MV-4-11 (cell line): ENCODE measurements at regions not wholly inside any gene's neighbourhood (a gene's known extent, or its start where the extent isn't known, plus 50 kb on each side); places are given as distances from the start of the nearest gene placed in this dataset.

ENCODE experiments used
- DNase-seq: peaks from one replicate; lab custom pipeline; 2025; lab: John Stamatoyannopoulos, UW

DNA sequence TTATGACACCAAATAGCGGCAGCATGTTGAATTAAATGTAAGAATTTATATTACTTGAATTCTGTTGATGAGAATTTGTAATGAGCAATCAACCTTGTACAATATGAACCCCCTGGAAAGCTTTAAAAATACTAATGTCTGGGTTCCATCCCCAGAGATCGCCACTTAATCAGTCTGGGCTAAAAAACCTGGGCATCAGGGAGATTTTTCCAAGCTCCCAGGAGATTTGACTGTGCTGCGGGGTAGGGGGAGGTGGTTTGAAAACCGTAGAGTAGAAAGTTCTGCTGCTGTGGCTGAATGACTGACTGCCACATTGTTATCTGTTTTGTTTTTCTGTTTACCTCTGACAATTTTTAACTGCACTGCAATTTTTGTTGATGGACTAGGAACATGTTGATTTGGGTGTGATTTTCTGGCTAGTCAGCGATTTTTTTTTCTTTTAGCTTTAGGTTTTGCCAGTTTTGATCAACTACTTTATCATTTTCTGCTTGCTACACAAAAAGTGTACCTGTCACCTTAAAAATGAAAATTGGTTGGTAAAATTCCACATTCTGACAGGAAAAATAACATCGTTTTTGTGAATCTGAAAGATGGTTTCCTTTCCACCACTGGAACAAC is 79.3 kb downstream of the PCTP start:
- DNase-seq = no peak

DNA sequence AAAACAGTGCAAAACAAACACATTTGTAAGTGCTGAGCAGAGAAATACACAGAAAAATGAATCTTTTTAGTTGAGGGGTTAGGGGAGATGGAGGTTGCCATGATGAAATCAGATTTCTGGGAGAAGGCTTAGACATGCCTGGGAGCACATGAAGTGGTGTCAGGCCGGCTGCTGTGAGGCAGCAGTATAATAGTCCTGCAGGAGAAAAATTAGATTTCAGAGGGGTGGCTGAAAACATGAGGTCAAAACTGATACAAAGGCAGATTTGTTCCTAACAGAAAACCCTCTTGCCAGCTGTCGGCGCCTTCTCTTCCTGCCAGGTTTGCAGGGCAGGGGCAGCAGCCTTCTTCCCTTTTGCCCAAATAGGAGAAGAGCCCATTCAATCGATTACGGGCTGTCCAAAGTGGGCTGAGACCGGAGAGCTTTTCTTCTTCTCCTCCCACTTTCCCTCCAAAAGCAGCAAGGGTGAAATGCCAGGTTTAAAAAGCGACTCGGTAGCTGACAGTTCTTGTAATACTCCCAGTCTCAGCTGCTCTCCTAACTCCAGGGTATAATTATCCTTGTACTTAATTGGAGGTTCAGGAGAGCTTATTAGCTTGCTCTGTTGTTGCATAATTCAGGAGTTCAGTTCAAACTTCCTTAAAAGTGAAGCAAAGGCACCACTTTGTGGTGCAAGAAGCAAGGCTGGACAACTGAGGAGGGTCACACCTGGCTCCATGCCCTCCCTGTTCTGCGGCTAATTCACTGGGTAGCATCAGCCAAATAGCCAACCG is 80.0 kb downstream of the PCTP start:
- no peak for DNase-seq

GRCh38 chr17:55833306-55833705 is 82.5 kb downstream of the PCTP start:
- peak; percentile 53 for DNase-seq

DNA sequence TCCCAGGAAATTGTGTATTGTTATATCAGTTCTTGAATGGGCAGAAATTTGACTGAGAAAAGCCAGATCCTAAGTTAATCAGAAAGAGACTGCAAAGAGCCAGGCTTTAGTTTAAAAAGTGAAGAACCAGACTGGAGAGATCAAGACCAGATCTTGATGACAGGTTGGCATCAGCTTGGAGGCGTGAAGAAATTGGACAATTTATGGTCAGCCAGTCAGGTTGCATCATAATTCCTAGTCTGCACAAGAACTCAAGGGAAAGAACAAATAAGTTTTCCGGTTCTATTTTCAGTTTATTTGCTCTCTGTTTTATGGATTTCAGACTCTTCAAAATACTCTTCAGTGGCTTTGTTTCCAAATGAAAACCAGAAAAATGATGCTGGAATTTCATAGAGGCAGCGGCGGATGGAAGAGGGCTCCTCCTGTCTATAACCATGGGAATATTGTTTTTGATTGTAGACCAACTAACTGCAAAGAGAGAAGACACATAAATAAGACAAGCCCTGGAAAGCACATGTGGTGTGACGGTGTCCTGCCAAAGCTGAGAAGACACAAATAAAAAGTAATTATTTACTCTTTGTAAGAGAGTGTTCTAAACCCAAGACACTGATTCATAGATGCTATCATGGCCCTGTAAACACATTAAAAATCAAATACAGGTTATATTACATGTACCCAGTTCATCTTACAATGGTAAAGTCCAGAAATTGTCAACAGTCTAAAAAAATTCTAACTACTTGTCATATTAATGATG is 91.7 kb downstream of the PCTP start:
- DNase-seq = no peak

- DNase-seq = no peak
Observed at GRCh38 chr17:55843785-55844184, 92.9 kb downstream of the PCTP start.

GRCh38 chr17:55845385-55845784 is 94.5 kb downstream of the PCTP start:
- DNase-seq = no peak

DNA sequence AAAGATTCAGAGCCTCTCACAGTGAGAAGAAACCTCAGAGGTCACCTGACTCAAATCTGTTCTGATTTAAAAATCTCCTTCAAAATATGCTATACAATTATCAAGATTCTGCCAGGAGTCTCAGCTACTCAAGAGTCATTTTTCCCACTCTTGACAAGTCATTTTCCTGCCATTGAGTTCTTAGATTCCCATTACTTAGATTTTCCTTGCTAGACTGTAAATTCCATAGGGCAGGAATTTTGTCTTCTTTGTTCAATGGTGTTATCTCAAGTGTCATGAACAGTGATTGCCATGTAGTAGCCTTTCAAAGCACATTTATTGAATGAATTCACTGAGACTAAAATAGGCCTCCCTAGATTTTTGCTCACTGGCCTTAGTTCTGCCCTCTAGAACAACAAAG is 95.9 kb downstream of the PCTP start:
- no peak for DNase-seq

- peak; percentile 73 for DNase-seq
Observed at GRCh38 chr17:55852734-55853133, 101.9 kb downstream of the PCTP start.

GRCh38 chr17:55859301-55859795 is 108.5 kb downstream of the PCTP start:
- no peak for DNase-seq

- no peak for DNase-seq
Observed at GRCh38 chr17:55865072-55865762, 114.4 kb downstream of the PCTP start.

- no peak for DNase-seq
Observed at GRCh38 chr17:55870044-55870443, 119.2 kb downstream of the PCTP start.

- DNase-seq = no peak
Observed at GRCh38 chr17:55872374-55872773, 121.5 kb downstream of the PCTP start.

GRCh38 chr17:55873017-55873758 is 122.3 kb downstream of the PCTP start:
- DNase-seq = no peak

DNA sequence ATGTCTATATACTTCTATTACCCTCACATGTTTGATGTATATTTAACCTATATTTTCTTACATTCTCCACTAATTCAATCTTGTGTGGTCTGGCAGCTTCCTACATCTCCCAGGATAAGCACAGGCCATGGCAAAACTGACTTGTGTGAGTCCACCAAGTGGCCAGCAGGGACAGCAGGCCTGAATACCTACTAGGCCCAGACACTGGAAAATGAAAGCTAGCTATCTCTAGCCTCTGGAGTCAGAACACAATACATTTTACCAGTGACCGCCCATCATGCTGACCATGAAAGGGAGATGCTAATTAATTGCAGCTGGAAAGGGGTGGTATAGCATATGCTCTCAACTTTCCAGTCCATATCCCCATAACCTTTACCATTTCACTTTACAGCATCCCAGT is 132.3 kb downstream of the PCTP start:
- no peak for DNase-seq

GRCh38 chr17:55887531-55887930 is 136.7 kb downstream of the PCTP start:
- DNase-seq = no peak

DNA sequence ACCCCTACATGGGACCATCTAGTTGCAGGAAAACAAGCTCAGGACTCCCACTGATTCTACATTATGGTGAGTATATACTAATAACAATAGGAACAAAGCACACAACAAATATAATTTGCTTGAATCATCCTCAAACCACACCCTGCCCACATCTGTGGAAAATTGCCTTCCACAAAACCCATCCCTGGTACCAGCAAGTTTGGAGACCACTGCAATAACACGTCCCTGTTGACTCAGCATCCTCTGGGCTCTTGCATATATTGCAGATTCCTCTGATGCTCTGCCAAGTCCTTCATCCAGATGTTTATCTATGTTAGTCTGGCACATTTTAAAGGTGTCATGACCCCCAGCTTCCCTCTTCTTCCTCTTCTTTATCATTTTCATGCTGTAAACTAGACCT is 138.4 kb downstream of the PCTP start:
- DNase-seq = no peak

GRCh38 chr17:55895112-55895759 is 144.4 kb downstream of the PCTP start:
- peak; percentile 66 for DNase-seq

GRCh38 chr17:55897301-55897700 is 146.4 kb downstream of the PCTP start:
- no peak for DNase-seq

GRCh38 chr17:55898195-55898594 is 147.3 kb downstream of the PCTP start:
- DNase-seq = no peak

GRCh38 chr17:55900188-55900587 is 149.3 kb downstream of the PCTP start:
- no peak for DNase-seq
